SK-N-SH treated with all-trans-retinoic acid at 6 μM for 48 hours (cell line): ENCODE measurements at regions not wholly inside any gene's neighbourhood (a gene's known extent, or its start where the extent isn't known, plus 50 kb on each side); places are given as distances from the start of the nearest gene placed in this dataset.

Experiments used
- ISL1 ChIP-seq: fragments of 250-450 bp; sonication (Bioruptor Pico); IDR thresholded peaks from 2 replicates; pipeline ENCODE4 v2.1.2; 2022; ENCODE audit warnings: mild to moderate bottlenecking, moderate library complexity
- PATZ1 ChIP-seq: fragments of 250-450 bp; sonication (Bioruptor Pico); IDR thresholded peaks from 2 replicates; pipeline ENCODE4 v1.8.0; 2020; ENCODE audit warnings: mild to moderate bottlenecking, moderate library complexity, borderline replicate concordance
- SNAI2 ChIP-seq: fragments of 250-450 bp; sonication (Bioruptor Pico); IDR thresholded peaks from 2 replicates; pipeline ENCODE4 v1.5.0; 2020; ENCODE audit warnings: mild to moderate bottlenecking, moderate library complexity

GRCh38 chr7:137110091-137110509 is 233.4 kb downstream of the PTN start:
- TF ChIP-seq ISL1 (CRISPR knock-in tag) (no peak), PATZ1 (CRISPR knock-in tag) (no peak), SNAI2 (CRISPR knock-in tag) (no peak)
